SK-N-SH (cell line): ENCODE measurements at regions not wholly inside any gene's neighbourhood (a gene's known extent, or its start where the extent isn't known, plus 50 kb on each side); places are given as distances from the start of the nearest gene placed in this dataset.

Experiments used
- CTCF ChIA-PET: fragments of 300-600, 350-600 bp; formaldehyde crosslinking; extraction: SDS; loops from one replicate; lab custom pipeline; 2021; lab: Yijun Ruan, JAX
- POLR2A ChIA-PET: fragments of 350-600 bp; sonication (Branson Sonifier 250); formaldehyde crosslinking; extraction: SDS; loops from one replicate; lab custom pipeline; 2020; ENCODE audit warnings: antibody characterized with exemption, inconsistent platforms; lab: Yijun Ruan, JAX
- DNase-seq: peaks from one replicate; pipeline ENCODE4 v3.0.0; 2012
- H2AFZ ChIP-seq: fragments of 200-600 bp; sonication (generic); 2 replicates; pipeline ENCODE4 v1.8.1; 2016; ENCODE audit warnings: antibody characterized with exemption, mild to moderate bottlenecking, low read depth
- H3F3A ChIP-seq: fragments of 200-600 bp; sonication (generic); replicated peaks from 2 replicates; pipeline ENCODE3; 2016; ENCODE audit warnings: antibody characterized with exemption, mild to moderate bottlenecking; ENCODE audit not compliant: insufficient read depth
- H3K27ac ChIP-seq, 2 experiments: fragments of 200-500 bp in 1 of 2; fragments of 200-600 bp in 1 of 2; sonication (Bioruptor generic) in 1 of 2; sonication (generic), shearing (Covaris generic) in 1 of 2; 2 replicates each; pipeline versions ENCODE4 v1.5.1 to v1.6.1; 2014 to 2016; ENCODE audit warnings: low read depth in 2 of 2, inconsistent platforms in 1 of 2, low read length in 1 of 2, mild to moderate bottlenecking in 1 of 2, mixed read lengths in 1 of 2
- H3K27me3 ChIP-seq: fragments of 200-600 bp; sonication (generic), shearing (Covaris generic); 2 replicates; pipeline ENCODE4 v1.6.1; 2016; ENCODE audit warnings: mixed run types; ENCODE audit not compliant: insufficient read depth
- H3K36me3 ChIP-seq, 2 experiments: fragments of 200-500 bp in 1 of 2; fragments of 200-600 bp in 1 of 2; sonication (Bioruptor generic) in 1 of 2; sonication (generic) in 1 of 2; replicated peaks in 1 of 2; 2 replicates each; pipeline versions ENCODE3 to v1.5.1; 2014 to 2016; ENCODE audit warnings: low read length in 1 of 2, mild to moderate bottlenecking in 1 of 2; ENCODE audit not compliant: insufficient read depth in 2 of 2, control insufficient read depth in 1 of 2
- H3K4me1 ChIP-seq, 2 experiments: fragments of 200-500 bp in 1 of 2; fragments of 200-600 bp in 1 of 2; sonication (Bioruptor generic) in 1 of 2; sonication (generic), shearing (Covaris generic) in 1 of 2; 2 replicates each; pipeline versions ENCODE4 v1.5.1 to v1.6.1; 2014 to 2016; ENCODE audit warnings: low read depth in 1 of 2, low read length in 1 of 2, mixed run types in 1 of 2; ENCODE audit not compliant: insufficient read depth in 2 of 2, control insufficient read depth in 1 of 2
- H3K4me2 ChIP-seq: fragments of 200-600 bp; sonication (generic), shearing (Covaris generic); 2 replicates; pipeline ENCODE4 v1.6.1; 2017; ENCODE audit warnings: mixed run types
- H3K4me3 ChIP-seq, 2 experiments: fragments of 200-500 bp in 1 of 2; fragments of 200-600 bp in 1 of 2; sonication (Bioruptor generic) in 1 of 2; sonication (generic), shearing (Covaris generic) in 1 of 2; 2 replicates each; pipeline versions ENCODE4 v1.5.1 to v1.8.1; 2014 to 2016; ENCODE audit warnings: low read depth in 2 of 2, inconsistent platforms in 1 of 2, low read length in 1 of 2, mild to moderate bottlenecking in 1 of 2, mixed read lengths in 1 of 2, moderate library complexity in 1 of 2
- H3K79me2 ChIP-seq: fragments of 200-600 bp; sonication (generic); 2 replicates; pipeline ENCODE4 v1.8.1; 2017; ENCODE audit warnings: mild to moderate bottlenecking; ENCODE audit not compliant: insufficient read depth
- H3K9ac ChIP-seq: fragments of 200-600 bp; sonication (generic); 2 replicates; pipeline ENCODE4 v1.6.1; 2017; ENCODE audit warnings: mixed run types
- H3K9me2 ChIP-seq: fragments of 200-600 bp; sonication (generic); 2 replicates; pipeline ENCODE4 v1.6.1; 2017; ENCODE audit warnings: mixed run types
- H3K9me3 ChIP-seq: fragments of 200-600 bp; sonication (generic); 2 replicates; pipeline ENCODE4 v1.6.1; 2017; ENCODE audit warnings: mixed run types, mild to moderate bottlenecking, moderate library complexity
- H4K20me1 ChIP-seq: fragments of 200-600 bp; sonication (generic); 2 replicates; pipeline ENCODE4 v1.6.1; 2017; ENCODE audit warnings: mild to moderate bottlenecking, mixed run types; ENCODE audit not compliant: insufficient read depth
- CHD2 ChIP-seq: fragments of 150-350 bp; IDR thresholded peaks from 2 replicates; pipeline ENCODE4 v1.6.1; 2018; ENCODE audit warnings: low read length; ENCODE audit not compliant: partially characterized antibody
- CTCF ChIP-seq: fragments of 200-600 bp; sonication (generic); IDR thresholded peaks from 2 replicates; pipeline ENCODE4 v1.6.1; 2017; ENCODE audit warnings: antibody characterized with exemption, mild to moderate bottlenecking, moderate library complexity
- EP300 ChIP-seq, 2 experiments: IDR thresholded peaks; 2 replicates each; pipeline versions ENCODE4 v1.4.0 to v1.6.1; 2012; ENCODE audit warnings: borderline replicate concordance in 1 of 2, low read depth in 1 of 2, low read length in 1 of 2
- EZH2phosphoT487 ChIP-seq: fragments of 200-600 bp; sonication (generic); IDR thresholded peaks from 2 replicates; pipeline ENCODE4 v1.6.1; 2017; ENCODE audit warnings: low read depth, mixed run types, mild to moderate bottlenecking, antibody characterized with exemption, moderate library complexity, borderline replicate concordance
- GATA2 ChIP-seq: sonication (generic); formaldehyde crosslinking; IDR thresholded peaks from 2 replicates; pipeline ENCODE4 v1.5.0; 2020; ENCODE audit warnings: mild to moderate bottlenecking, missing genetic modification reagents
- JUND ChIP-seq: IDR thresholded peaks from 2 replicates; pipeline ENCODE4 v1.4.0; 2012
- MAX ChIP-seq: IDR thresholded peaks from 2 replicates; pipeline ENCODE4 v1.4.0; 2012; ENCODE audit warnings: low read depth
- MEF2A ChIP-seq: IDR thresholded peaks from 2 replicates; pipeline ENCODE4 v1.4.0; 2012; ENCODE audit warnings: low read depth, borderline replicate concordance
- NRF1 ChIP-seq: IDR thresholded peaks from 2 replicates; pipeline ENCODE4 v1.6.1; 2012; ENCODE audit warnings: low read depth, mild to moderate bottlenecking, low read length
- POLR2AphosphoS5 ChIP-seq: IDR thresholded peaks from 2 replicates; pipeline ENCODE4 v1.6.1; 2012; ENCODE audit warnings: low read depth, low read length
- RAD21 ChIP-seq: IDR thresholded peaks from 2 replicates; pipeline ENCODE4 v1.6.1; 2012; ENCODE audit warnings: mild to moderate bottlenecking, low read length
- RCOR1 ChIP-seq: fragments of 150-350 bp; IDR thresholded peaks from 2 replicates; pipeline ENCODE4 v1.6.1; 2017; ENCODE audit warnings: antibody characterized with exemption, low read length
- RFX5 ChIP-seq: IDR thresholded peaks from 2 replicates; pipeline ENCODE4 v1.6.1; 2012; ENCODE audit warnings: mild to moderate bottlenecking, improper control_type of control experiment, low read length
- RXRA ChIP-seq: IDR thresholded peaks from 2 replicates; pipeline ENCODE4 v1.4.0; 2012; ENCODE audit warnings: low read depth, mild to moderate bottlenecking, borderline replicate concordance
- SMC3 ChIP-seq: IDR thresholded peaks from 2 replicates; pipeline ENCODE4 v1.6.1; 2012; ENCODE audit warnings: low read depth, low read length, improper control_type of control experiment
- TCF12 ChIP-seq: IDR thresholded peaks from 2 replicates; pipeline ENCODE4 v1.4.0; 2012
- TEAD4 ChIP-seq: IDR thresholded peaks from 2 replicates; pipeline ENCODE4 v1.4.0; 2012; ENCODE audit warnings: mild to moderate bottlenecking, borderline replicate concordance; ENCODE audit not compliant: insufficient read depth
- WGBS: methylation state at CpG from one replicate; pipeline ENCODE4 v1.1.6; 2017; ENCODE audit warnings: low lambda C conversion rate; 5-methylcytosine and 5-hydroxymethylcytosine counted together
- TF ChIP-seq, protein P1 (sequence below): IDR thresholded peaks from 2 replicates; pipeline ENCODE4; 2012
- TF ChIP-seq, protein P2 (sequence below): IDR thresholded peaks from 2 replicates; pipeline ENCODE4 v1.4.0; 2012; ENCODE audit warnings: low read depth, borderline replicate concordance

- 76% methylated on average over 4 of the region's 5 CpGs for WGBS
- POLR2A ChIA-PET, result no interaction called here
- Histone ChIP-seq H3K9me2 (no peaks in the 10 kb centered on the region), H3K27me3 (no peaks in the 10 kb centered on the region), H3K4me1 (no peaks in the 10 kb centered on the region; a peak in 1 of 4 replicates), H3K9ac (no peak overlapping the region), H3F3A (no peaks in the 10 kb centered on the region), H3K4me2 (no peak overlapping the region), H3K36me3 (no peaks in the 10 kb centered on the region), H3K4me3 (no peak overlapping the region)
- DNase-seq, result no peak
- TF ChIP-seq SMC3 (no peak), CTCF (no peak)
- TF ChIP-seq, all 33 proteins: peak for 0
- Histone ChIP-seq H4K20me1 (no peaks in the 10 kb centered on the region), H2AFZ (no peak overlapping the region), H3K79me2 (no peaks in the 10 kb centered on the region), H3K9me3 (no peaks in the 10 kb centered on the region), H3K27ac (no peak overlapping the region)
- CTCF ChIA-PET, result interaction anchor here (0.6 to 3.1 kb wide), 6 partner anchors 10 to 1202 kb away, joined by 3 to 17 read pairs (median 4); no protein-coding TSS in a partner anchor
Measured at GRCh38 chr5:82365744-82366228, 87.6 kb upstream of the RPS23 start.

DNA sequence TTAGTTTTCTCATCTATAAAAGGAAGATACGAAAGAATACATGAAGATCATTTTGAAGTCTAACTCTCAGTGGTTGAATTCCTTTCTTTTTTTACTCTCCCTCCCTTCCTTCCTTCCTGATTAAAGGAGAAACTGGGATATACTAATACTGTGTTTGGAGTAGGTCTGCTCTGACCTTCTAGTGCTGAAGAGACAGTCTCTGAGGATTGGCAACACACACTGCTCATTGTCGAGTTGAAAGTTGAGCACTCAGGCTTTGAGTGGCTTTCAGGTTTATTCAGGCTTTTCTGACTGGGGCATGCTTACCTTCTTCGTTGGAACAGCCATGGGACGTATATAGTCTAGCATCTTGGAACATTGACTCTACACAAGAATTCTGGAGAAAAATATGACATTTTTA lies 86.9 kb upstream of the RPS23 start:
- no peak overlapping the region for H3K4me3 ChIP-seq
- no peaks in the 10 kb centered on the region for H3K9me2 ChIP-seq
- ChIA-PET POLR2A (no interaction called here), CTCF (interaction anchor here (1.1 to 3.1 kb wide), 10 partner anchors 13 to 1203 kb away, joined by 3 to 17 read pairs (median 4); no protein-coding TSS in a partner anchor)
- H3K9ac ChIP-seq, result no peak overlapping the region
- H4K20me1 ChIP-seq, result no peaks in the 10 kb centered on the region
- H3F3A ChIP-seq, result no peaks in the 10 kb centered on the region
- no peaks in the 10 kb centered on the region; a peak in 1 of 4 replicates for H3K4me1 ChIP-seq
- H3K27me3 ChIP-seq, result no peaks in the 10 kb centered on the region
- TF ChIP-seq GATA2 (CRISPR knock-in tag) (no peak), EZH2phosphoT487 (no peak), JUND (no peak), RFX5 (no peak), POLR2AphosphoS5 (no peak), CTCF (no peak), RAD21 (no peak), RCOR1 (no peak), RXRA (no peak), MEF2A (no peak), TEAD4 (no peak), TCF12 (no peak), MAX (no peak), NRF1 (no peak), EP300 (IDR thresholded peaks at IDR 0.05; ENCODE audit: borderline replicate concordance in 1 of 2, low read depth in 1 of 2, low read length in 1 of 2) (no peak), CHD2 (no peak)
- TF ChIP-seq, protein P1, sequence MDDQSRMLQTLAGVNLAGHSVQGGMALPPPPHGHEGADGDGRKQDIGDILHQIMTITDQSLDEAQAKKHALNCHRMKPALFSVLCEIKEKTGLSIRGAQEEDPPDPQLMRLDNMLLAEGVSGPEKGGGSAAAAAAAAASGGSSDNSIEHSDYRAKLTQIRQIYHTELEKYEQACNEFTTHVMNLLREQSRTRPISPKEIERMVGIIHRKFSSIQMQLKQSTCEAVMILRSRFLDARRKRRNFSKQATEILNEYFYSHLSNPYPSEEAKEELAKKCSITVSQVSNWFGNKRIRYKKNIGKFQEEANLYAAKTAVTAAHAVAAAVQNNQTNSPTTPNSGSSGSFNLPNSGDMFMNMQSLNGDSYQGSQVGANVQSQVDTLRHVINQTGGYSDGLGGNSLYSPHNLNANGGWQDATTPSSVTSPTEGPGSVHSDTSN, result no peak
- TF ChIP-seq, protein P2, sequence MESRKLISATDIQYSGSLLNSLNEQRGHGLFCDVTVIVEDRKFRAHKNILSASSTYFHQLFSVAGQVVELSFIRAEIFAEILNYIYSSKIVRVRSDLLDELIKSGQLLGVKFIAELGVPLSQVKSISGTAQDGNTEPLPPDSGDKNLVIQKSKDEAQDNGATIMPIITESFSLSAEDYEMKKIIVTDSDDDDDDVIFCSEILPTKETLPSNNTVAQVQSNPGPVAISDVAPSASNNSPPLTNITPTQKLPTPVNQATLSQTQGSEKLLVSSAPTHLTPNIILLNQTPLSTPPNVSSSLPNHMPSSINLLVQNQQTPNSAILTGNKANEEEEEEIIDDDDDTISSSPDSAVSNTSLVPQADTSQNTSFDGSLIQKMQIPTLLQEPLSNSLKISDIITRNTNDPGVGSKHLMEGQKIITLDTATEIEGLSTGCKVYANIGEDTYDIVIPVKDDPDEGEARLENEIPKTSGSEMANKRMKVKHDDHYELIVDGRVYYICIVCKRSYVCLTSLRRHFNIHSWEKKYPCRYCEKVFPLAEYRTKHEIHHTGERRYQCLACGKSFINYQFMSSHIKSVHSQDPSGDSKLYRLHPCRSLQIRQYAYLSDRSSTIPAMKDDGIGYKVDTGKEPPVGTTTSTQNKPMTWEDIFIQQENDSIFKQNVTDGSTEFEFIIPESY, result no peak
- H3K4me2 ChIP-seq, result no peak overlapping the region
- H3K79me2 ChIP-seq, result no peaks in the 10 kb centered on the region
- H2AFZ ChIP-seq, result peak overlapping the region; percentile 12; the same call in 1 of the 2 replicates
- WGBS, result 91% methylated on average over 4 of the region's 4 CpGs
- no peak overlapping the region for H3K27ac ChIP-seq
- no peak for DNase-seq
- H3K36me3 ChIP-seq, result no peaks in the 10 kb centered on the region
- H3K9me3 ChIP-seq, result no peaks in the 10 kb centered on the region
